Loucy (cell line): ENCODE measurements at regions not wholly inside any gene's neighbourhood (a gene's known extent, or its start where the extent isn't known, plus 50 kb on each side); places are given as distances from the start of the nearest gene placed in this dataset.

Source experiments
- EZH2phosphoT487 ChIP-seq: fragments of 200-600 bp; IDR thresholded peaks from 2 replicates; pipeline ENCODE4 v1.6.1; 2018; ENCODE audit warnings: antibody characterized with exemption, mild to moderate bottlenecking, moderate library complexity, borderline replicate concordance
- TF ChIP-seq, protein P1 (sequence below): fragments of 200-600 bp; sonication (generic); conservative IDR thresholded peaks from 2 replicates; pipeline ENCODE4 v1.5.1; 2014; ENCODE audit warnings: mild to moderate bottlenecking, antibody characterized with exemption, low read length

DNA sequence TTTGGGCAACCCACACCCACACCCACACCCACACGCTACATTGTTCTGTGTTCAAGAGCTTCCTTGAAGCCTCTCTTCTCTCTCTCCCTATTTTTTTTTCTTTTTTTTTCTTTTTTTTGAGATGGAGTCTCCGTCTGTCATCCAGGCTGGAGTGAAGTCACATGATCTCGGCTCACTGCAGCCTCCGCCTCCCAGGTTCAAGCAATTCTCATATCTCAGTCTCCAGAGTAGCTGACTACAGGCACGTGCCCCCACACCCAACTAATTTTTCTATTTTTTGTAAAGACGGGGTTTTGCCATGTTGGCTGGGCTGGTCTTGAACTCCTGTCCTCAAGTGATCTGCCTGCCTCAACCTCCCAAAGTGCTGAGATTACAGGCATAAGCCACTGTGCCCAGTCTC lies 271.1 kb downstream of the SHQ1 start:
- TF ChIP-seq, protein P1, sequence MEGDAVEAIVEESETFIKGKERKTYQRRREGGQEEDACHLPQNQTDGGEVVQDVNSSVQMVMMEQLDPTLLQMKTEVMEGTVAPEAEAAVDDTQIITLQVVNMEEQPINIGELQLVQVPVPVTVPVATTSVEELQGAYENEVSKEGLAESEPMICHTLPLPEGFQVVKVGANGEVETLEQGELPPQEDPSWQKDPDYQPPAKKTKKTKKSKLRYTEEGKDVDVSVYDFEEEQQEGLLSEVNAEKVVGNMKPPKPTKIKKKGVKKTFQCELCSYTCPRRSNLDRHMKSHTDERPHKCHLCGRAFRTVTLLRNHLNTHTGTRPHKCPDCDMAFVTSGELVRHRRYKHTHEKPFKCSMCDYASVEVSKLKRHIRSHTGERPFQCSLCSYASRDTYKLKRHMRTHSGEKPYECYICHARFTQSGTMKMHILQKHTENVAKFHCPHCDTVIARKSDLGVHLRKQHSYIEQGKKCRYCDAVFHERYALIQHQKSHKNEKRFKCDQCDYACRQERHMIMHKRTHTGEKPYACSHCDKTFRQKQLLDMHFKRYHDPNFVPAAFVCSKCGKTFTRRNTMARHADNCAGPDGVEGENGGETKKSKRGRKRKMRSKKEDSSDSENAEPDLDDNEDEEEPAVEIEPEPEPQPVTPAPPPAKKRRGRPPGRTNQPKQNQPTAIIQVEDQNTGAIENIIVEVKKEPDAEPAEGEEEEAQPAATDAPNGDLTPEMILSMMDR = no peak
- no peak for TF ChIP-seq EZH2phosphoT487
